HUDEP-2 (cell line): ENCODE measurements at regions not wholly inside any gene's neighbourhood (a gene's known extent, or its start where the extent isn't known, plus 50 kb on each side); places are given as distances from the start of the nearest gene placed in this dataset.
"Not testable (repeated sequence)": the region's sequence is repeated elsewhere in the genome, so short reads cannot be mapped to it uniquely, and the experiment has no call there.

Experiments
- DNase-seq, 76 experiments: peaks; one replicate each; lab custom pipeline; 2025; ENCODE audit not compliant: unreplicated experiment in 76 of 76; lab: John Stamatoyannopoulos, UW

DNA sequence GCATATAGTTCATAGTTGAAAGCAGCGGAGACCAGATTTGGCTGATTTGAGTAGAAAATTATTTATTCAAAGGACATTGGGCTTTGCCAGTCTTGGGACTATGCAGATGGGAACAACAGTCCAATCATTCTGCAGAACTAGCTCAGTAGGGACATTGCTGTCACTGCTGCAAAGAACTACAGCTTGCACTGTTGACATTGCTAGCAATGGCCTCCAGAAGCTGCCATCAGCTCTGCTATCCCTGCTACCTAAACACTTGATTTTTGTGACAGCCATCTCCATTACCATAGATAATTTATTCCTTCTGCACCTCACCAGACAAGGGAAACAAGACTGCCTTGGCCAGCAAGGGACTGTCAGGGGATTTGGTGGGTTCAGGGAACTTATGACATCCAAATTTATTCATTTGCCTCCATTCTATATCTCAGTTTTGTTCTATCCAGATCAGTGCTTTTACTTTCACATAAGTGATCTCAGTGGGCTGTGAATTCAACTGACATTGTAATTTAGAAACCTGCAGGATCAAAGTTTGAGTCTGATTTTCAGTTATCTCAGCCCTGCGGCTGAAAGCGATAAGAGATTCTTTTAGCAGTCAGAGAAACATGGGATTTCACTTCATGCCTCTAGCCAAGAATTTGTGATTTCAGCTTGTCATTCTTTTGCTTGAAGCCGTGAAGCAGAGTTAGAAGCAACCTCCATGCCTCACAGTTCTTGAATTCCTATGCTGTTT, 136.7 kb upstream of the FBXO33 start:
- no peak for DNase-seq

DNA sequence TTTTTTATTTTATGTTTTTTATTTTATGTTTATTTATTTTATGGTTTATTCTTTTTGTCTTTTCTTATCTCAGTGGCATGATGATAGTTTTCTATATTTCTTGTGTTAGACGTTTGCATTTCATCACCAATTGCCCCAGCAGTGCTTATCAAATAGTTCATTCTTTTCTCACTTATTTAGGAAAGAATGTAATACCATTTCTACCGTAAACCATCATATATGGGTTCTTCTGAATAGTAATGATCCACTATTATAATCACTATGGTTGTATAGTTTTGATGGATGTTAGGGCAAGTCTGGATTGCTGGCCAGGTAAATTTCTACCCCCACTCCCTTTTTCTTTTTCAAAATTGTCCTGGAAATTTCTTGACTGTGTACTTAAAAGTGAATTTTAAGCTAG, 134.6 kb upstream of the FBXO33 start:
- no peak for DNase-seq

DNA sequence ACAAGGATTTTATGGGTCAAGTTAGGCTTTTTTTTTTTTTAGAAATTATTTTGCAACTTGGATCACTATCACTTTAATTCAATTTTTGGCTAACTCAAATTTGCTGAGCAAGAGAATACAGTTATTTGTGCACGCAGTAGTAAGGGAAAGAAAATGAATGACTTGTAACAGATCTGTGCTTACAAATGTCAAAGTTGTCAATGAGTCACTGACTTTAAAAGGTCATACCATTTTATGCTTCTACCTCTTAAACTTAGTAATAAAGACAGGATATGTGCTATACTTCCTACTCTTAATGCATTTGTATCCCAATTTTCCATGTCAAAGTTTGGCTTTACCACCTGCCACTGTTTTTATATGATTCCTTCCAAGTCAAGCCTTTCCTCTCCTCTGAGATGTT, 131.1 kb upstream of the FBXO33 start:
- no peak for DNase-seq

DNA sequence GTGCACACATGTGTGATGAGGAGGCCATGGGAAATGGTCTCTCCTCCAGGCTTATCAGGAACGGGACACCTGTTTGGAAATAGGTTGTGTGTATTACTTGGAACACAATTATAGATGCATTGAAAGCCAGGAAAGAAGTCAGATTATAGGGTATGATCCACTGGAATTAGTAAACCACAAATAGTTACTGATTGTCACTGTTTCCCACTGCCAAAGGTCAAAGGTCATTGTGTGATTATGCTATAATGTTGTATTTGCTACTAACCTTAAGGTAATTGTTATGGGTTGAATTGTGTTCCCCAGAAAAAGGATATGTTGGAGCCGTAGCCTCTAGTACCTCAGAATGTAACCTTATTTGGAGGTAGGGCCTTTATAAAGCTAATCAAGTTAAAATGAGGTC, 129.9 kb upstream of the FBXO33 start:
- DNase-seq, result no peak

DNA sequence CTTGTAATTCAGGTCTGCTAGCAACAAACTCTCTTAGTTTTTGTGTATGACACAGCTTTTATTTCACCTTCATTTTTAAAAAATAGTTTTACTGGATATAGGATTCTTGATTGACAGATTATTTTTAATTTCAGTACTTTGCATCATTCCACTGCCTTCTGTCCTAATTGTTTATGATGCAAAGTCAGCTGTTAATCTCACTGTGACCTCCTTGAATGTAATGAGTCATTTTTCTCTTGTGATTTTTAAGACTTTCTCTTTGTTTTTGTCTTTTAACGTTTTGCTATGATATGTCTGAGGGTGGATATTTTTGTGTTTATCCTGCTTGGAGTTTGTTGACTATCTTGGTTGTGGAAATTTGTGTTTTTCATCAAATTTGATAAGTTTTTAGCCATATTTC, 126.3 kb upstream of the FBXO33 start:
- no peak for DNase-seq

DNA sequence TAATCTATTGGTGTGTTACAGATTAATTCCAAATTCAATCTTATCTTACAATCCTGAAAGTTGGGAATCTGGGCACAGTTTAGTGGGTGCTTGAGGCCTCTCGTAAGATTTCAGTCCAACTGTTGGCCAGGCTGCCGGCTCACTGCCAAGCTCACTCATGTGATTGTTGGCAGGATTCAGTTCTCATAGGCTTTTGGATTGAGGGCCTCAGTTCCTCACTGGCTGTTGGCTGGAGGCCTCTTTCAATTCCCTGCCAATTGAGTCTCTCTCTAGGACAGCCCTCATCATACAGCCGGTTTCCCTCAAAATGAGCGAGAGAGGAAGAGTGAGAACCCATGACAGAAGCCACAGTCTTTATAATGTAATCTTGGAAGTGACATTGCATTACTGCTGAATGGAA, 123.5 kb upstream of the FBXO33 start:
- DNase-seq, result no peak

DNA sequence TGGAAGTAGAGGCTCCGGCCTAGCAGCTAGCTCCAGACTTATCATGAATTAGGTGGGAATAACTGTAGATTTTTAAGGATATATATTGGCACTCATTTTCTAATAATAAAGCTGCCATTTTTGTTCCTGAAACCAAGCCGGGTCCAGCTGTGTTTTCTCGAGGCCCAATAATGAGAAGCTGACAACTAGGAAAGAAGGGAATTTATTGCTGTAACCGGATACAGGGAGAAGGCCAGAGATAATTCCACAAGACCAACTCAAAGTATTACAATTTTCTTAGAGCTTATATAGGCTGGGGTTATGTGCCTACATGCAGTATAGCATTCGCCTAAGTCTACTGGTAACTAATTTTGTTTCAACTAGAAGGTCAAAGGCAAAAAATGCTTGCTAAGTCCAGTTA, 122.3 kb upstream of the FBXO33 start:
- no peak for DNase-seq

DNA sequence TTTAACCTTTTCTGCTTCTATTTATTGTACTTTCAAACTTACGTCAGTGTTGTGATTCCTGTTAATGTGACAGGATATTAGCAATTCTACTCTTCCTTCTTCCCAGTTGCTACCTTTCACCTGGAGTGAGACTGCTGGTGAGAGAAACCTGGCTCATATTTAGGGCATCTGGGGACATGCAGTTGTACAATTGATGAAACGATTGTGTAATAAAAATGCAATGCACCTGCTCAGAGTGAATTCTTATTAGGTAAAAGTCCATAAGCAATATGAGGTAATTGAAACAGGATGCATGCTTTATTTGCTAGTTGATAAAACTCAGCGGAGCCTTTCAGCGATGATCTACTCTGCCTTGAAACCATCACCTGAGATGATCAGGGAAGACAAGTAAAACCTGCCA, 116.1 kb upstream of the FBXO33 start:
- DNase-seq, result no peak

DNA sequence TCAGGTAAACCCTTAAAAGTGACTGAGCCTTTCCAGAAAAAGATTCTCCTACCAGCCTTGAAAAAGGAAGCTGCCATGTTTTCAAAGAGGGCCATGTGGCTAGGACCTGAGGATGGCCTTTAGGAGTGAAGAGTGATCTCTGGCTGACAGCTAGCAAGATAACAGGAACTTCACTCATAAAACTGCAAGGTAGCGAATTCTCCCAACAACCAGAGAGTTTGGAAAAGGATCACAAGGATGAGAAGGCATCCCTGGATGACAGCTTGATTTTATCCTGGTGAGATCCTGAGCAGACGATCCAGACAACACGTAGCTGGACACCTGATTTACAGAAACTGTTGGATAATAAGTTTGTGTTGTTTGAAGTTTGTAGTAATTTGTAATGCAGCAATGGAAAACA, 115.6 kb upstream of the FBXO33 start:
- no peak for DNase-seq

DNA sequence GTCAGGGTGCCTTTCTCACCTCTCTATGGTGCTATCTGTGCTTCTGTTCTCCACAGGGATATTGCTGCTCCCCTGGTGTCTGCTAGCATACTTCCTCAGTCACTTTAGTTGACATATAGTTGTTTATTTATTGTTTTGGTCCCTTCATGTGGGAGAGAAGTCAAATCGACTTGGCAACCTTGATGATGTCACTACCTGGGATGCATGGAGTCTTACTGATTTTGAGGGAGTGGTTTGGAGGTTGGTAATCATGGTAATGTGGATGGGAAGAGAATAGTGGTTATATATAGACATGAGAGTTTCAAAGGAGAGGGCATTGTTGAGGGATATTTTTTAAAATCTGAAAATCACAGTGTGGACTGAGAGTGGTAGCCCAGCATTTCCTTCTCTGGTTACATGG, 73.6 kb upstream of the FBXO33 start:
- DNase-seq, result no peak

DNA sequence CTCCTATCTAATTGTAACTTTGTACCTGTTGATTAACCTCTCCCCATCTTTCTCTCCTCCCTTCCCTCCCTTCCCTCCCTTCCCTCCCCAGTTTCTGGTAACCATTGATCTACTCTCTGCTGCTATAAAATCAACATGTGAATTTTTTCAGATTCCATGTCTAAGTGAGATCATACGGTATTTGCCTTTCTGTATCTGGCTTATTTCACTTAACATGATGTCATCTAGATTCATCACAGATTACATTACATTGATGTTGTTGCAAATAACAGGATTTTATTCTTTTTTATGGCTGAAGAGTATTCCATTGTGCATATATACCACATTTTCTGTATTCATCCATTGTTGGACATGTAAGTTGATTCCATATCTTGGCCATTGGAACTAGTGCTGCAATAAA, 68.0 kb upstream of the FBXO33 start:
- no peak for DNase-seq

DNA sequence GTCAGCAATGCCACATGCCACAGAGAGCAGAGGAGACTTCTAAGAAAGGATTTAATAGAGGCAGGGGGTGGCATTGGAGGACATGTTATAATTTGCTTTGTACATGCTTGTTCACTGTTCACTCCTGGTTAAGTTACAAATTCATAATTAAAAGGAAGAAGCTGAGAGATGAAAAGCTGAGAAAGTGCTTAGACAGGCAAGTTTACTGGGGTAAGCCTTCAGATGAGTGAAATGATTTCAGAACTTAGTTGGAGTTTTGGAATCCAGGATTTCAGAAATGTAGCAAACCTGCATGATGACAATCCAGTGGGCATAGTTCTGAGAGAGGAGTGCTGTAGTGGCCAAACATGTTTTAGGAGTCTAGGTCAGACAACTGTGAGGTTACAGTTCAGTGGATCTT, 67.3 kb upstream of the FBXO33 start:
- no peak for DNase-seq

DNA sequence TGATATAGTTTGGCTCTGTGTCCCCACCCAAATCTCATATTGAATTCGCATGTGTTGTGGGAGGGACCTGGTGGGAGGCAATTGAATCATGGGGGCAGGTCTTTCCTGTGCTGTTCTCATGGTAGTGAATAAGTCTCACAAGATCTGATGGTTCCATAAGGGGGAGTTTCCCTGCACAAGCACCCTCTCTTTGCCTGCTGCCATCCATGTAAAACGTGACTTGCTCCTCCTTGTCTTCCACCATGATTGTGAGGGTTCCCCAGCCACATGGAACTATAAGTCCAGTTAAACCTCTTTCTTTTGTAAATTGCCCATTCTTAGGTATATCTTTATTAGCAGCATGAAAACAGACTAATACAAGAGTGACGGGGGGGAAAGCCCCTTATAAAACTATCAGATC, 65.4 kb upstream of the FBXO33 start:
- not testable (repeated sequence) for DNase-seq

DNA sequence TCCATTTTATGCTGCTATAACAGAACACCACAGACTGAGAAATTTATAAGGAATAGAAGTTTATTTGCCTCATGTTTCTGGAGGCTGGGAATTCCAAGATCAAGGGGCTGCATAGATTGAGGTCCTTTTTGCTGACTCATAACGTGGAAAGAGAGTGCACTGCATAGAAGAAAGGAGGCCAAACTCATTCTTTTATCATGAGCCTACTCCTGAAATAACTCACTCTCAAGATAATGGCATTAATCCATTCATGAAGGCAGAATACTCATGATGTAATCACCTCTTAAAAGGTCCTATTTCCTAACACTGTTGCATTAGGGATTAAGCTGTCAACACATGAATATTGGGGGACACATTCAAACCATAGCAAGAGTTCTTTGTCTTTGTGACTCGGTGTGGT, 60.0 kb upstream of the FBXO33 start:
- DNase-seq, result no peak

DNA sequence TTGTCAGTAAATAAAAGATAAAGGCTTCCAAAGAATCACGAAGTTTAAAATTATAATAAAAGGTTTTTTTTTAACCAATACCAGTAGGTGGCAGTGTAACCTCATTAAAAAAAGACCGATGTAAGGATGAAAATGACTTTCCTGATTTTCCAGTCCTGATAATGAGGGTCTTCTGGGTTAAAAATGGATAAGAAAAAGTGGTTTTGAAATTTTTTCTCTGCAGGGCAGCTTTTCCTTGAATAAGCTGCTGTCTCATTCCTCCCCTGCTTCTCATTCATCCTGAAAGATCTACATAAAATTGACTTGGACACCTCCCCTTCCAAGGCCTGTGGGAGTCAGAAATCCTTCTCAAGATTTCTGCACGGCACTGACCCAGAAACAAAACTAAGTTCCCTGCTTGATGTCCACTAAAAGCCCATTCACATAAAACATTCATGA, 58.9 kb upstream of the FBXO33 start:
- peak in 12 of 76 experiments; percentile 1 to 25 (median 8) for DNase-seq

DNA sequence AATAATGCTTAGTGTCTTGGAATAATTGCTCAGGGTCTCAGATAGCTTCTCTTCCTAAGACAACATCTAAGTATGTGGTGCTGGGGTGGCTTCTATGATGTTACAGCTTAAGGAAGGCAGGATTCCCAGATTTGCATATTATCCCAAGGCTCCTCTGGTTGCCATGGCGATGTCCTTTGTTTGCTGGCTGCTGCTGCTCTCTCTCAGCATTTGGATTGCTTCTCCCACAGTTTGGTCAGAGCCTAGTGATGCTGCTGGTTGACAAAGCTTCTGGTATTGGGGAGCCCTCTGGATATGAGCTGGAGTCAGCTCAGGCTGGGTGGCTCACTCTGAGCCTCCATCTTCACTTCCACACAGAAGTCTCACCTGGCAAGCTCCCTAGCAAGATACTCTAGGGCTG, 56.4 kb upstream of the FBXO33 start:
- DNase-seq, result no peak

DNA sequence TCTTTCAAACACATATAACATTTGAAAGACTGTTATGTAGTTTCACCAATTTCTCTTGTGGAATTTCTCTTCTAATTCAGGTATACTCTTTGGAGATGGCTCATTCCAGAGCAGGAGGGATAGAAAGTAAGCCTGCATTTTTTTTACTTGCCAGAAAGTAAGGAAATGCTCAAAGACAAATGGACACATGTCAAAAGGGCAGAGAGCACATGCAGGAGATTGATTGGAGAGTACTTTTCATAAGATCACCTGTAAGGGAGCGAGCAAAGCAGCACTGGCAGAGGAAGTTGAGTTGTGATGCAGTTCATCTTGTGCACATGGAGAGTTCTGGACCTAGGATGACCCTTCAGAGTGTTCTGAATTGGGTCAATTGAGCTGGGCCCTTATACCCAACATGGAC, 51.4 kb upstream of the FBXO33 start:
- DNase-seq, result no peak
